A549 (cell line): ENCODE measurements at regions not wholly inside any gene's neighbourhood (a gene's known extent, or its start where the extent isn't known, plus 50 kb on each side); places are given as distances from the start of the nearest gene placed in this dataset.

ENCODE experiments used
- CTCF ChIP-seq: fragments of >200 bp; sonication (Bioruptor Twin); formaldehyde crosslinking; IDR thresholded peaks from 3 replicates; pipeline ENCODE4 v1.5.1; 2016
- MYC ChIP-seq: IDR thresholded peaks from 2 replicates; pipeline ENCODE4 v1.6.1; 2012; ENCODE audit warnings: mild to moderate bottlenecking, inconsistent platforms, low read length, improper control_type of control experiment, borderline replicate concordance

- no peak for TF ChIP-seq CTCF
- TF ChIP-seq MYC = no peak
Measured at GRCh38 chr10:65430979-65431378, 1494.9 kb upstream of the LRRTM3 start.
